HepG2 (cell line): ENCODE measurements at regions not wholly inside any gene's neighbourhood (a gene's known extent, or its start where the extent isn't known, plus 50 kb on each side); places are given as distances from the start of the nearest gene placed in this dataset.

ENCODE experiments used
- ATAC-seq: fragments of 200-7000 bp; cut with Tn5 transposase; 3 replicates; pipeline ENCODE4 v1.9.1; 2020; ENCODE audit warnings: mild to moderate bottlenecking, moderate library complexity
- BruUV-seq: library from RNA; stranded (reverse); fragments of 400-500 nt; replicated peaks from 2 replicates; lab custom pipeline; 2021; lab: Mats Ljungman, UMichigan
- CTCF ChIA-PET: fragments of 300-600 bp; formaldehyde crosslinking; extraction: SDS; loops from one replicate; lab custom pipeline; 2021; ENCODE audit warnings: low total read pairs, inconsistent platforms, low intra/inter-chr PET ratio; lab: Yijun Ruan, JAX
- POLR2A ChIA-PET: fragments of 350-600 bp; sonication (Branson Sonifier 250); formaldehyde crosslinking; loops from one replicate; lab custom pipeline; 2020; ENCODE audit warnings: antibody characterized with exemption, inconsistent platforms; lab: Yijun Ruan, JAX
- DNase-seq: peaks from one replicate; pipeline ENCODE4 v3.0.0-alpha.2; 2015; ENCODE audit warnings: low spot score
- FAIRE-seq: peaks from 3 replicates; lab custom pipeline; 2011; peaks lifted over from hg19 to GRCh38; lab: Jason Lieb, UNC
- H2AFZ ChIP-seq: one replicate; pipeline ENCODE4 v1.6.1; 2011; ENCODE audit warnings: low read length, inconsistent platforms
- H3K27ac ChIP-seq: fragments of 300-600 bp; 3 replicates; pipeline ENCODE4 v1.8.0; 2011; ENCODE audit warnings: mixed run types, mild to moderate bottlenecking, mixed read lengths, low read length, inconsistent platforms; ENCODE audit not compliant: insufficient read depth; ENCODE audit errors: extremely low read length
- H3K27me3 ChIP-seq, 2 experiments: fragments of 200-600 bp in 1 of 2; 2 replicates in 1 of 2; 3 replicates in 1 of 2; pipeline versions ENCODE4 v1.6.0 to v1.8.0; 2011; ENCODE audit warnings: low read length in 2 of 2, mild to moderate bottlenecking in 2 of 2, moderate library complexity in 2 of 2, inconsistent platforms in 1 of 2; ENCODE audit not compliant: insufficient read depth in 2 of 2, control insufficient read depth in 1 of 2
- H3K36me3 ChIP-seq, 2 experiments: fragments of 200-600 bp in 1 of 2; replicated peaks in 1 of 2; 2 replicates in 1 of 2; 3 replicates in 1 of 2; pipeline versions ENCODE4 v1.5.1 to v1.8.0; 2011; ENCODE audit warnings: low read length in 2 of 2, inconsistent platforms in 1 of 2; ENCODE audit not compliant: insufficient read depth in 2 of 2, control insufficient read depth in 1 of 2
- H3K4me1 ChIP-seq: 2 replicates; pipeline ENCODE4 v1.5.1; 2012; ENCODE audit warnings: low read length, inconsistent platforms; ENCODE audit not compliant: insufficient read depth
- H3K4me2 ChIP-seq: 2 replicates; pipeline ENCODE4 v1.6.0; 2011; ENCODE audit warnings: low read depth, low read length, inconsistent platforms
- H3K4me3 ChIP-seq, 3 experiments: fragments of 200-600 bp in 1 of 3; sonication (generic), shearing (Covaris generic) in 1 of 3; replicated peaks in 1 of 3; 2 replicates each; pipeline ENCODE4 v1.5.1; 2011 to 2016; ENCODE audit warnings: low read length in 3 of 3, inconsistent platforms in 2 of 3, low read depth in 2 of 3, mild to moderate bottlenecking in 2 of 3, control low read depth in 1 of 3, mixed read lengths in 1 of 3; ENCODE audit not compliant: insufficient read depth in 1 of 3
- H3K79me2 ChIP-seq: one replicate; pipeline ENCODE4 v1.6.1; 2011; ENCODE audit warnings: low read length, inconsistent platforms; ENCODE audit not compliant: insufficient read depth
- H3K9ac ChIP-seq: 2 replicates; pipeline ENCODE4 v1.6.0; 2011; ENCODE audit warnings: mild to moderate bottlenecking, low read depth, low read length, inconsistent platforms; ENCODE audit not compliant: insufficient read depth
- H3K9me3 ChIP-seq: 2 replicates; pipeline ENCODE4 v1.5.1; 2012; ENCODE audit warnings: mild to moderate bottlenecking, low read length
- H4K20me1 ChIP-seq: 2 replicates; pipeline ENCODE4 v1.6.0; 2011; ENCODE audit warnings: inconsistent platforms, mild to moderate bottlenecking, low read length, moderate library complexity; ENCODE audit not compliant: insufficient read depth
- E2F2 ChIP-seq: sonication (generic); formaldehyde crosslinking; IDR thresholded peaks from 2 replicates; pipeline ENCODE4 v1.4.0; 2020; ENCODE audit warnings: missing genetic modification reagents, borderline replicate concordance
- HMG20B ChIP-seq: conservative IDR thresholded peaks from 2 replicates; pipeline ENCODE4 v1.6.1; 2016; ENCODE audit warnings: missing genetic modification reagents, missing compliant biosample characterization
- HNF4A ChIP-seq: sonication (generic); formaldehyde crosslinking; IDR thresholded peaks from 2 replicates; pipeline ENCODE4 v1.4.0; 2020; ENCODE audit warnings: missing genetic modification reagents
- HOXA7 ChIP-seq: sonication (generic); formaldehyde crosslinking; IDR thresholded peaks from 2 replicates; pipeline ENCODE4 v1.8.1; 2022; ENCODE audit warnings: mild to moderate bottlenecking, missing genetic modification reagents, moderate library complexity
- MAFK ChIP-seq, 2 experiments: IDR thresholded peaks in 1 of 2; conservative IDR thresholded peaks in 1 of 2; 2 replicates each; pipeline ENCODE4 v1.6.1; 2011; ENCODE audit warnings: improper control_type of control experiment in 2 of 2, low read length in 2 of 2
- MTF1 ChIP-seq: sonication (generic); formaldehyde crosslinking; IDR thresholded peaks from 2 replicates; pipeline ENCODE4 v1.5.0; 2020; ENCODE audit warnings: missing genetic modification reagents
- NCOA1 ChIP-seq: sonication (generic); formaldehyde crosslinking; IDR thresholded peaks from 2 replicates; pipeline ENCODE4 v1.9.0; 2021; ENCODE audit warnings: missing genetic modification reagents
- SP5 ChIP-seq: IDR thresholded peaks from 2 replicates; pipeline ENCODE4 v1.6.1; 2016; ENCODE audit warnings: low read depth, borderline replicate concordance
- XRCC5 ChIP-seq: fragments of 200-400 bp; formaldehyde crosslinking; optimal IDR thresholded peaks from 2 replicates; pipeline ENCODE3; 2017; ENCODE audit warnings: mild to moderate bottlenecking, low read length
- ZFP62 ChIP-seq: sonication (generic); formaldehyde crosslinking; IDR thresholded peaks from 2 replicates; pipeline ENCODE4 v1.4.0; 2020; ENCODE audit warnings: missing genetic modification reagents
- ZIK1 ChIP-seq: sonication (generic); formaldehyde crosslinking; IDR thresholded peaks from 2 replicates; pipeline ENCODE4 v1.5.0; 2020; ENCODE audit warnings: mild to moderate bottlenecking, low read depth, missing genetic modification reagents, borderline replicate concordance
- ZNF746 ChIP-seq: sonication (generic); formaldehyde crosslinking; IDR thresholded peaks from 2 replicates; pipeline ENCODE4 v1.8.0; 2022; ENCODE audit warnings: mild to moderate bottlenecking, missing genetic modification reagents
- ZNF775 ChIP-seq: sonication (generic); formaldehyde crosslinking; IDR thresholded peaks from 2 replicates; pipeline ENCODE4 v1.4.0; 2020; ENCODE audit warnings: missing genetic modification reagents, mild to moderate bottlenecking, moderate library complexity, borderline replicate concordance
- WGBS: methylation state at CpG from one replicate; pipeline ENCODE4 v1.1.6; 2017; ENCODE audit warnings: low lambda C conversion rate; 5-methylcytosine and 5-hydroxymethylcytosine counted together
- in situ Hi-C: cut with HindIII; loops from 2 replicates; pipeline ENCODE4 v1.10.0; 2017; ENCODE audit warnings: low pct_unique_long_range_greater_than_20kb; ENCODE audit not compliant: extremely low pct_ligation_motif_present
- intact Hi-C: fragments of 100-400 bp; cut with micrococcal nuclease; formaldehyde crosslinking; loops from one replicate; pipeline ENCODE4 v1.10.0; 2022; ENCODE audit not compliant: unreplicated experiment
- TF ChIP-seq, protein P1 (sequence below): sonication (generic); formaldehyde crosslinking; IDR thresholded peaks from 2 replicates; pipeline ENCODE4 v1.8.1; 2023; ENCODE audit warnings: mild to moderate bottlenecking, missing genetic modification reagents

DNA sequence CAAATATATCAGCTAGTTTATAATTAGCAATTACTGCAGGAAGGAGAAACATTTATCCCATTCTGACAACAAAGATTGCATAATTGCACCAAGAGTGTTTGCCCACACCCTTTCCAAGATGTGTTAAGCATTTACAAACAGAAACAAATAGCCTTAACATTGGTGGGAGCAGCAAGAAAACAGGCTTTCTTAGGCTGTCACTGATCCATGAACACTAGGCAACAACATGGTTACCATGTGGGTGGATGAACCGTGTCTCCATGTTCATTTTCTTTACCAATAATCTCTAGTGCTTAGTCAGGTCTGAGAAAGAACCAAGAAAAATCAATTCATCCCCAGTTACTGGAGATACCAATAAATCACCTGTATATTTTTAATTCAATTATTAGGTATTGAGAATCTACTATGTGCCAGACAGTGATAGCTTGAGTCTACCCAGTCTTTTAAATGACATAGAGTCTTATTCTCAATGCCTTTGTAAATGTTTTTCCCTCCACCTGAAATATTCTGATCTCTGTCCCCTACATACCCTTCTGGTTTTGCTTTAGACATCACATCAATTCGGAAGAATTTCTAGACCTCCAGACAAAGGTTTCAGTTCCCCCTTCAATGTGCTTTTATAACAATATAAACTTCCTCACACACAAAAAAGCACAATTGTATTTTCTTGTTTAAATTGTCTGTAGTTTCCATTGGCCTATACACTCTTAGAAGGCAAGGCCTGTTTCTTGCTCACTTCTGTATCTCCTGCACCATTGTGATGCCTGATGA, 286.6 kb downstream of the PPP1R2C start (continued):
- TF ChIP-seq, protein P1, sequence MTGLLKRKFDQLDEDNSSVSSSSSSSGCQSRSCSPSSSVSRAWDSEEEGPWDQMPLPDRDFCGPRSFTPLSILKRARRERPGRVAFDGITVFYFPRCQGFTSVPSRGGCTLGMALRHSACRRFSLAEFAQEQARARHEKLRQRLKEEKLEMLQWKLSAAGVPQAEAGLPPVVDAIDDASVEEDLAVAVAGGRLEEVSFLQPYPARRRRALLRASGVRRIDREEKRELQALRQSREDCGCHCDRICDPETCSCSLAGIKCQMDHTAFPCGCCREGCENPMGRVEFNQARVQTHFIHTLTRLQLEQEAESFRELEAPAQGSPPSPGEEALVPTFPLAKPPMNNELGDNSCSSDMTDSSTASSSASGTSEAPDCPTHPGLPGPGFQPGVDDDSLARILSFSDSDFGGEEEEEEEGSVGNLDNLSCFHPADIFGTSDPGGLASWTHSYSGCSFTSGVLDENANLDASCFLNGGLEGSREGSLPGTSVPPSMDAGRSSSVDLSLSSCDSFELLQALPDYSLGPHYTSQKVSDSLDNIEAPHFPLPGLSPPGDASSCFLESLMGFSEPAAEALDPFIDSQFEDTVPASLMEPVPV = no peak
- no peak for TF ChIP-seq SP5
- TF ChIP-seq MAFK (conservative IDR thresholded peaks at IDR 0.05 in 1 of 2, IDR thresholded peaks at IDR 0.05 in 1 of 2; ENCODE audit: low read length in 2 of 2) = no peak
- no peak for TF ChIP-seq XRCC5
- TF ChIP-seq MTF1 (CRISPR knock-in tag) = no peak
- no peak for TF ChIP-seq ZNF746

- no peaks in the 10 kb centered on the region for H3K36me3 ChIP-seq
- WGBS = 40% methylated on average over 2 of the region's 3 CpGs
- no peak overlapping the region for H3K9ac ChIP-seq
- no peak for DNase-seq
- H4K20me1 ChIP-seq = no peaks in the 10 kb centered on the region
- no peak for TF ChIP-seq HMG20B (CRISPR knock-in tag)
- no peak for TF ChIP-seq E2F2 (CRISPR knock-in tag)
- no peak for TF ChIP-seq ZFP62 (CRISPR knock-in tag)
- no peak for TF ChIP-seq ZIK1
- TF ChIP-seq NCOA1 (CRISPR knock-in tag) = no peak
- no peak for TF ChIP-seq HOXA7 (CRISPR knock-in tag)
- no peak for TF ChIP-seq HNF4A (CRISPR knock-in tag)
- no peak for TF ChIP-seq ZNF775
- intact Hi-C loops (no loop called here), in situ Hi-C loops (no loop called here)
- H2AFZ ChIP-seq = no peak overlapping the region
- ChIA-PET POLR2A (no interaction called here), CTCF (no interaction called here)
- H3K27ac ChIP-seq = no peak overlapping the region
- no peaks in the 10 kb centered on the region for H3K4me1 ChIP-seq
- BruUV-seq = no TSS peak
- no peaks in the 10 kb centered on the region for H3K27me3 ChIP-seq
- ATAC-seq = no peak
- H3K9me3 ChIP-seq = no peaks in the 10 kb centered on the region
- H3K4me2 ChIP-seq = no peak overlapping the region
- no peak overlapping the region for H3K4me3 ChIP-seq
- H3K79me2 ChIP-seq = no peaks in the 10 kb centered on the region
- no peak for FAIRE-seq
Observed at GRCh38 chrX:42490111-42490510, 287.9 kb downstream of the PPP1R2C start.
